HCT116 (cell line): ENCODE measurements at regions not wholly inside any gene's neighbourhood (a gene's known extent, or its start where the extent isn't known, plus 50 kb on each side); places are given as distances from the start of the nearest gene placed in this dataset.

ENCODE experiments used
- ATAC-seq: fragments of 200-7000 bp; cut with Tn5 transposase; 2 replicates; pipeline ENCODE4 v1.9.1; 2020; ENCODE audit warnings: mild to moderate bottlenecking, moderate library complexity
- BruUV-seq: library from RNA; stranded (reverse); fragments of 400-500 nt; replicated peaks from 2 replicates; lab custom pipeline; 2021; lab: Mats Ljungman, UMichigan
- CTCF ChIA-PET: fragments of 300-600 bp; sonication (Branson Sonifier 250); formaldehyde crosslinking; loops from one replicate; lab custom pipeline; 2021; ENCODE audit warnings: antibody characterized with exemption; lab: Charles Lee
- POLR2A ChIA-PET: fragments of 300-600, 350-600 bp; sonication (Branson Sonifier 250); formaldehyde crosslinking; loops from one replicate; lab custom pipeline; 2021; ENCODE audit warnings: antibody characterized with exemption; lab: Charles Lee
- RAD21 ChIA-PET, 2 experiments: fragments of 300-600 bp; sonication (Branson Sonifier 250); formaldehyde crosslinking; loops; one replicate each; lab custom pipeline; 2023; ENCODE audit warnings: low total read pairs in 2 of 2; ENCODE audit not compliant: uncharacterized antibody in 2 of 2, unreplicated experiment in 2 of 2, low non-redundant PET in 1 of 2; lab: Charles Lee
- DNase-seq: peaks from one replicate; pipeline ENCODE4 v3.0.0-alpha.2; 2010; ENCODE audit warnings: low read depth, low spot score
- H2AFZ ChIP-seq: fragments of 200-600 bp; shearing (Covaris generic), sonication (generic); 2 replicates; pipeline ENCODE4 v1.6.1; 2017; ENCODE audit warnings: low read depth, mixed run types, mixed read lengths, antibody characterized with exemption, low read length; ENCODE audit not compliant: poor library complexity, severe bottlenecking
- H3K27ac ChIP-seq: 2 replicates; pipeline ENCODE4 v1.5.1; 2012; ENCODE audit warnings: low read depth, low read length
- H3K27me3 ChIP-seq: fragments of 200-600 bp; sonication (generic); 2 replicates; pipeline ENCODE4 v1.6.1; 2016; ENCODE audit warnings: mixed run types, low read length, mixed read lengths; ENCODE audit not compliant: insufficient read depth
- H3K36me3 ChIP-seq, 2 experiments: fragments of 200-500 bp in 1 of 2; fragments of 200-600 bp in 1 of 2; sonication (Bioruptor generic) in 1 of 2; sonication (generic) in 1 of 2; 2 replicates each; pipeline versions ENCODE4 v1.5.1 to v1.6.1; 2014 to 2016; ENCODE audit warnings: low read length in 2 of 2, inconsistent platforms in 1 of 2, mixed read lengths in 1 of 2, mixed run types in 1 of 2; ENCODE audit not compliant: insufficient read depth in 2 of 2, control insufficient read depth in 1 of 2
- H3K4me1 ChIP-seq, 2 experiments: fragments of 200-600 bp in 1 of 2; sonication (generic) in 1 of 2; 2 replicates each; pipeline versions ENCODE4 v1.5.1 to v1.6.1; 2012 to 2017; ENCODE audit warnings: low read length in 2 of 2, inconsistent platforms in 1 of 2, mild to moderate bottlenecking in 1 of 2, mixed read lengths in 1 of 2, mixed run types in 1 of 2, moderate library complexity in 1 of 2; ENCODE audit not compliant: insufficient read depth in 2 of 2, control insufficient read depth in 1 of 2
- H3K4me2 ChIP-seq: fragments of 200-600 bp; sonication (generic); 2 replicates; pipeline ENCODE4 v1.6.1; 2017; ENCODE audit warnings: mixed run types, low read length, mixed read lengths
- H3K4me3 ChIP-seq, 2 experiments: fragments of 200-600 bp in 1 of 2; sonication (generic) in 1 of 2; replicated peaks in 1 of 2; 2 replicates each; pipeline ENCODE4 v1.5.1; 2011 to 2016; ENCODE audit warnings: low read length in 2 of 2, control low read depth in 1 of 2, low read depth in 1 of 2, mild to moderate bottlenecking in 1 of 2, mixed read lengths in 1 of 2, mixed run types in 1 of 2
- H3K79me2 ChIP-seq: fragments of 200-600 bp; sonication (generic); 2 replicates; pipeline ENCODE4 v1.6.1; 2017; ENCODE audit warnings: mild to moderate bottlenecking, mixed run types, low read length, moderate library complexity, mixed read lengths; ENCODE audit not compliant: insufficient read depth
- H3K9ac ChIP-seq: fragments of 200-600 bp; sonication (generic); 2 replicates; pipeline ENCODE4 v1.6.1; 2016; ENCODE audit warnings: low read length, mixed read lengths
- H3K9me2 ChIP-seq: fragments of 200-600 bp; sonication (generic), shearing (Covaris generic); 2 replicates; pipeline ENCODE4 v1.6.1; 2017; ENCODE audit warnings: mixed run types, mild to moderate bottlenecking, moderate library complexity; ENCODE audit not compliant: insufficient read depth
- H3K9me3 ChIP-seq, 2 experiments: fragments of 200-500 bp in 1 of 2; fragments of 200-600 bp in 1 of 2; sonication (Bioruptor generic) in 1 of 2; sonication (generic) in 1 of 2; 2 replicates each; pipeline ENCODE4 v1.6.1; 2014 to 2017; ENCODE audit warnings: low read length in 2 of 2, mixed read lengths in 2 of 2, inconsistent platforms in 1 of 2, low read depth in 1 of 2, mild to moderate bottlenecking in 1 of 2, mixed run types in 1 of 2, moderate library complexity in 1 of 2; ENCODE audit not compliant: control insufficient read depth in 1 of 2, insufficient read depth in 1 of 2
- H4K20me1 ChIP-seq: fragments of 200-600 bp; sonication (generic), shearing (Covaris generic); 2 replicates; pipeline ENCODE4 v1.6.1; 2017; ENCODE audit warnings: mixed run types, mild to moderate bottlenecking, moderate library complexity; ENCODE audit not compliant: insufficient read depth
- EZH2 ChIP-seq: fragments of 200-600 bp; sonication (generic); IDR thresholded peaks from 2 replicates; pipeline ENCODE4 v1.6.1; 2017; ENCODE audit warnings: antibody characterized with exemption, mixed run types
- FOSL1 ChIP-seq: IDR thresholded peaks from 2 replicates; pipeline ENCODE4 v1.6.1; 2012; ENCODE audit warnings: low read depth
- RAD21 ChIP-seq: IDR thresholded peaks from 2 replicates; pipeline ENCODE4 v1.6.1; 2012; ENCODE audit warnings: low read depth, mild to moderate bottlenecking
- REST ChIP-seq: IDR thresholded peaks from 2 replicates; pipeline ENCODE4 v1.6.1; 2012; ENCODE audit warnings: low read depth
- SRF ChIP-seq: IDR thresholded peaks from 2 replicates; pipeline ENCODE4 v1.6.1; 2012; ENCODE audit warnings: low read depth
- TCF7L2 ChIP-seq: IDR thresholded peaks from 2 replicates; pipeline ENCODE4 v1.7.0; 2011; ENCODE audit warnings: borderline replicate concordance, inconsistent platforms; ENCODE audit not compliant: insufficient read depth, insufficient read length; ENCODE audit errors: extremely low read depth
- intact Hi-C: fragments of 100-400 bp; cut with micrococcal nuclease; formaldehyde crosslinking; loops from 2 replicates; pipeline ENCODE4 v1.10.0; 2022

GRCh38 chr4:144302704-144303536, 162.4 kb upstream of the GYPA start:
- CTCF ChIA-PET = no interaction called here
- no peak for DNase-seq
- no TSS peak for BruUV-seq
- Histone ChIP-seq H3K4me2 (no peak overlapping the region), H3K36me3 (no peaks in the 10 kb centered on the region), H2AFZ (no peak overlapping the region), H3K9me2 (no peaks in the 10 kb centered on the region), H3K27me3 (no peaks in the 10 kb centered on the region), H4K20me1 (no peaks in the 10 kb centered on the region), H3K27ac (no peak overlapping the region), H3K9me3 (no peaks in the 10 kb centered on the region), H3K4me3 (no peak overlapping the region), H3K79me2 (no peaks in the 10 kb centered on the region), H3K4me1 (no peaks in the 10 kb centered on the region), H3K9ac (no peak overlapping the region)
- RAD21 ChIA-PET = no interaction called here
- TF ChIP-seq REST (no peak), FOSL1 (no peak), SRF (no peak), TCF7L2 (no peak), RAD21 (no peak), EZH2 (no peak)
- POLR2A ChIA-PET = no interaction called here
- no peak for ATAC-seq
- intact Hi-C loops = no loop called here
